Heart right ventricle (tissue), 16 donors: ENCODE measurements at regions not wholly inside any gene's neighbourhood (a gene's known extent, or its start where the extent isn't known, plus 50 kb on each side); places are given as distances from the start of the nearest gene placed in this dataset.

Source experiments
- ATAC-seq, 8 donors: fragments of 200-7000 bp; cut with Tn5 transposase; one replicate each; pipeline ENCODE4 v1.9.1; 2020; ENCODE audit warnings: mild to moderate bottlenecking in 8 of 8, moderate library complexity in 8 of 8, moderate number of reproducible peaks in 1 of 8
- DNase-seq, 2 donors: peaks; one replicate each; pipeline ENCODE4 v3.0.0-alpha.2; 2020
- H3K27ac ChIP-seq, 10 donors: fragments of 200-600 bp; sonication (generic) in 2 of 10; one replicate each; pipeline versions ENCODE4 v1.5.0 to v1.8.0; 2020 to 2022; ENCODE audit warnings: mild to moderate bottlenecking in 3 of 10
- H3K27me3 ChIP-seq, 7 donors: fragments of 200-600 bp; one replicate each; pipeline ENCODE4 v1.8.0; 2021 to 2022; ENCODE audit warnings: mild to moderate bottlenecking in 2 of 7
- H3K36me3 ChIP-seq, 9 donors: fragments of 200-600 bp; sonication (generic) in 1 of 9; one replicate each; pipeline versions ENCODE4 v1.5.0 to v1.8.0; 2020 to 2022; ENCODE audit warnings: mild to moderate bottlenecking in 2 of 9
- H3K4me1 ChIP-seq, 9 donors: fragments of 200-600 bp; sonication (generic) in 1 of 9; one replicate each; pipeline versions ENCODE4 v1.5.0 to v1.8.0; 2020 to 2022; ENCODE audit warnings: mild to moderate bottlenecking in 4 of 9
- H3K4me3 ChIP-seq, 10 donors: fragments of 200-600 bp; sonication (generic) in 2 of 10; one replicate each; pipeline versions ENCODE4 v1.5.0 to v1.8.0; 2020 to 2022; ENCODE audit warnings: mild to moderate bottlenecking in 7 of 10, moderate library complexity in 2 of 10
- H3K9me3 ChIP-seq, 11 donors: fragments of 200-600 bp in 10 of 11; sonication (generic) in 2 of 11; one replicate each; pipeline versions ENCODE4 v1.5.0 to v1.8.0; 2013 to 2022; ENCODE audit warnings: mild to moderate bottlenecking in 2 of 11, control low read depth in 1 of 11, moderate library complexity in 1 of 11
- WGBS, 2 donors: extraction: QIAGEN DNeasy Blood & Tissue Kit; methylation state at CpG; one replicate each; pipeline ENCODE4 v1.1.7; 2013; ENCODE audit warnings: inconsistent platforms in 1 of 2; 5-methylcytosine and 5-hydroxymethylcytosine counted together
- intact Hi-C, 10 donors: fragments of 100-400 bp; cut with DNase I; formaldehyde crosslinking; loops; one replicate each; pipeline versions ENCODE4 v1.11.1 to v1.14.2; 2022
- TF ChIP-seq, protein P1 (sequence below), 9 donors: fragments of 200-600 bp; sonication (generic) in 2 of 9; IDR thresholded peaks; one replicate each; pipeline versions ENCODE4 v1.5.0 to v1.8.0; 2021 to 2022; ENCODE audit warnings: antibody characterized with exemption in 9 of 9, mild to moderate bottlenecking in 5 of 9, moderate library complexity in 1 of 9
- donor health status: Arrhythmogenic right ventricular cardiomyopathy.
- donor health status: ischemic (EF 13 %, LVEDD 7.1; RV severe dilation, severe dysfunction).
- donor health status: healthy with polysubstance abuse.
- donor health status: DM: no; HTN: yes; CAD: no.
- donor health status: DM: no; HTN: no; CAD: no.
- donor health status: ischemic (EF 25% LVEDD 6.9; RV normal size, moderate dysfunction).
- donor health status: ischemic (EF 25% LVEDD 5.7; RV mildly dilated, moderate dysfunction).
- donor health status: healthy.
- donor health status: DM: yes; HTN: yes; CAD: no.
- donor health status: Ischemic cardiomyopathy.
- donor health status: ischemic (EF 35%, LVEDD 5.7; RV mildly dilated, moderate dysfunction).
- donor health status: nonischemic (EF 11% LVEDD 7.7; RV severe dilation, severe dysfunction).
- donor health status: DM: yes; HTN: yes; CAD: no.
- donor health status: PGD.
- donor health status: ischemic (EF 29% LVEDD 5.4; RV normal size, mild dysfunction).
- donor health status: nonischemic (EF 23%, LVEDD 6.1; RV moderate dilation, normal function).

DNA sequence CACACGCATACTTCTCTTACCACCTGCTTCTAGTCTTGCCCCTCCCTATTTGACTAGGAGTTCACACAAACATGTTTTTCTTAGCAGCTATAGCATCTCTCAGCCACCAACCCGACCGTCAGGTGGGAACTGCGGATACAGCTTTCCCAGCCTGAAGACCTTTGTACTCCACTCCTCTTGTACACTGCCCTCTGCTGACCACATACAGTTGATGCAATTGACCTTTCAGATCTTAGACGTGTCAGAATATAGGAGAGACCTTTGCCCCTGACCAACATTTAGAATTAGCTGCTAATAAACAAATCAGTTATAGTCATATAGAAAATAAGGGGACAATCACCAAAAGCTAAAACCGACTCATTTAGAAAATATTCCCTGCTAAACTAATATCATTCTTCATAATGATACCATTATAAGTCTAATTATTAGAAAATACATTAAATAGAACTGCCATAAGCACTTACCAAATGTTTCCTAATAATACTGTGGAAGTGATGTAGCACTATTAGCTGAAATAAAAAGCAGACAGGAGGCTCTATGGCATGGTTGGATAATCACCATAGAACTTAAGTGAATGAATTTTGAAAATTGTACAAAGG is 208.4 kb downstream of the RAD51AP2 start:
- TF ChIP-seq, protein P1, sequence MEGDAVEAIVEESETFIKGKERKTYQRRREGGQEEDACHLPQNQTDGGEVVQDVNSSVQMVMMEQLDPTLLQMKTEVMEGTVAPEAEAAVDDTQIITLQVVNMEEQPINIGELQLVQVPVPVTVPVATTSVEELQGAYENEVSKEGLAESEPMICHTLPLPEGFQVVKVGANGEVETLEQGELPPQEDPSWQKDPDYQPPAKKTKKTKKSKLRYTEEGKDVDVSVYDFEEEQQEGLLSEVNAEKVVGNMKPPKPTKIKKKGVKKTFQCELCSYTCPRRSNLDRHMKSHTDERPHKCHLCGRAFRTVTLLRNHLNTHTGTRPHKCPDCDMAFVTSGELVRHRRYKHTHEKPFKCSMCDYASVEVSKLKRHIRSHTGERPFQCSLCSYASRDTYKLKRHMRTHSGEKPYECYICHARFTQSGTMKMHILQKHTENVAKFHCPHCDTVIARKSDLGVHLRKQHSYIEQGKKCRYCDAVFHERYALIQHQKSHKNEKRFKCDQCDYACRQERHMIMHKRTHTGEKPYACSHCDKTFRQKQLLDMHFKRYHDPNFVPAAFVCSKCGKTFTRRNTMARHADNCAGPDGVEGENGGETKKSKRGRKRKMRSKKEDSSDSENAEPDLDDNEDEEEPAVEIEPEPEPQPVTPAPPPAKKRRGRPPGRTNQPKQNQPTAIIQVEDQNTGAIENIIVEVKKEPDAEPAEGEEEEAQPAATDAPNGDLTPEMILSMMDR (IDR thresholded peaks at IDR 0.05): peak; percentile 28 to 75 (median 67)
- DNase-seq (peak in 1 of 2 donors; percentile 23), ATAC-seq (peak in 2 of 8 donors; percentile 69 to 71)
- no peak overlapping the region for H3K27ac ChIP-seq
- H3K9me3 ChIP-seq: no peaks in the 10 kb centered on the region
- H3K4me1 ChIP-seq: peaks cover 0 to 3% (median 0%) of the 10 kb centered on the region in 9 donors
- H3K4me3 ChIP-seq: no peak overlapping the region
- WGBS, 2 donors: 17 to 20% methylated on average over 6 of the region's 6 CpGs
- no peaks in the 10 kb centered on the region for H3K27me3 ChIP-seq
- H3K36me3 ChIP-seq: no peaks in the 10 kb centered on the region
- intact Hi-C loops: loop anchor here in 9 of 10 donors (2.0 to 10.0 kb wide), 5 partner anchors 355 to 748 kb away; no protein-coding TSS in a partner anchor

DNA sequence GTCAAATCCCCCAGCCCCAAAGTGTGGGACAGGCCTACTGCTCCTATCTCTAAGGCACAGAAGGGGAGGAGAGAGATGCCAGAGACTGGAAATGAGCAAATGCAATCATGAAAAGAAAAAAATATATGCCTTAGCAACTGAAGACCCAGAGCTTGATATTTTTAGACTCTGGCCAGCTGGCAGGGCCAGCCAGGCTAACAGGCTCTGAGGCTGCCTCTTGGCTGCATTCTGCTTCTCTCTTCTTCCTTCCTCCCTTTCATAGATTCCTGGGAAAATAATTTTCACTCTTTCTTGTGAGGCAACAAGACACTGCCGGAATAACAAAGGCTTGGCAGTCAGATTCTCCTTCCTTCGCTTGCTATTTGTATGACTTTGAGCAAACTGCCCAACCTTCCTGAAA is 209.1 kb downstream of the RAD51AP2 start:
- H3K27ac ChIP-seq: no peak overlapping the region
- H3K36me3 ChIP-seq: no peaks in the 10 kb centered on the region
- H3K9me3 ChIP-seq: no peaks in the 10 kb centered on the region
- peaks cover 0 to 3% (median 0%) of the 10 kb centered on the region in 9 donors for H3K4me1 ChIP-seq
- H3K27me3 ChIP-seq: no peaks in the 10 kb centered on the region
- DNase-seq (no peak), ATAC-seq (no peak)
- intact Hi-C loops: loop anchor here in 7 of 10 donors (2.0 to 10.0 kb wide), 4 partner anchors 356 to 537 kb away; no protein-coding TSS in a partner anchor
- TF ChIP-seq, protein P1 (IDR thresholded peaks at IDR 0.05): no peak
- H3K4me3 ChIP-seq: no peak overlapping the region
- 63 to 74% methylated on average over 2 of the region's 2 CpGs for WGBS, 2 donors

DNA sequence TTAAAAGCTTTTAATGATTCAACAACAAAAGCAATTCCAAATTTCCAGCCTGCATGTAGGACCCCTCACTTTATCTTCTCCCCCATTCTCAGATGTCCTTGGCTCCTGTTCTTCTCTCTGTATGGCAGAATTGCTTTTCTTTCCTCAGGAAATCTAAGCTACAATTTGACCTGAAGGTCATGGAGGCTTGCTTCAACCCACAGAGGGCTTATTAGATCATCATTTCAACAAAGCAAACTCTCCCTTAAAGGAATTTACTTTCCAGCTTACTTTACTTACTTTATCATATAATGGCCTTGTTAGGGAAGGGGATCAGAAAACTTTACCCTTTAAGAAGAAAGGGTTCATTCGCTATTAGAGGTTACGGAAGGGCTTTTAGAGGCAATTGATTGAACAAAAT is 211.5 kb downstream of the RAD51AP2 start:
- WGBS, 2 donors: 87 to 97% methylated on average over 2 of the region's 2 CpGs
- no peak for ATAC-seq
- intact Hi-C loops: loop anchor here in 6 of 10 donors (5.0 to 10.0 kb wide), 3 partner anchors 358 to 534 kb away; no protein-coding TSS in a partner anchor

DNA sequence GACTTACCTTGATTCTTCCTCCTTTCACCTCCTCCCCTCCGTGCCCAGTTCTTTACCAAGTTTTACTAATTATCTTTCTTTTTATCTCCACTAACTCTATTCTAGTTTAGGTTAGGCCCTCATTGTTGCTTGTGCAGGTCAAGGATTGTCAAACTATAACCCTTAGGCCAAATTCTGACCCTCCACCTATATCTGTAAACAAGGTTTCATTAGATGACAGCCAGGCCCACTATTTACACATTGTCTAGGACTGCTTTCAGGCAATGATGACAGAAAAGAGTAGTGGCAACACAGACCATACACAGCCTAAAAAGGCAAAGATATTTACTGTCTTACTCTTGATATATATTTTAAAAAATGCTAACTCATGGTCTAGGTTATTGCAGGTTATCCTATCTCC is 212.0 kb downstream of the RAD51AP2 start:
- 92 to 100% methylated on average over 1 of the region's 1 CpG for WGBS, 2 donors
- intact Hi-C loops: loop anchor here in 6 of 10 donors (5.0 to 10.0 kb wide), 3 partner anchors 359 to 534 kb away; no protein-coding TSS in a partner anchor
- no peaks in the 10 kb centered on the region for H3K36me3 ChIP-seq
- TF ChIP-seq, protein P1 (IDR thresholded peaks at IDR 0.05): no peak
- DNase-seq (no peak), ATAC-seq (no peak)
- no peaks in the 10 kb centered on the region for H3K9me3 ChIP-seq
- H3K4me1 ChIP-seq: peaks cover 0 to 3% (median 0%) of the 10 kb centered on the region in 9 donors
- no peaks in the 10 kb centered on the region for H3K27me3 ChIP-seq
- no peak overlapping the region for H3K27ac ChIP-seq
- no peak overlapping the region for H3K4me3 ChIP-seq

More for the DNA sequence above, 211.5 kb downstream of the RAD51AP2 start:
- H3K27ac ChIP-seq: no peak overlapping the region
- TF ChIP-seq, protein P1 (IDR thresholded peaks at IDR 0.05): no peak
- H3K4me1 ChIP-seq: peaks cover 0 to 3% (median 0%) of the 10 kb centered on the region in 9 donors
- H3K4me3 ChIP-seq: no peak overlapping the region
- no peaks in the 10 kb centered on the region for H3K27me3 ChIP-seq
- DNase-seq: no peak
- H3K9me3 ChIP-seq: no peaks in the 10 kb centered on the region
- no peaks in the 10 kb centered on the region for H3K36me3 ChIP-seq
